SK-N-MC (cell line): ENCODE measurements at regions not wholly inside any gene's neighbourhood (a gene's known extent, or its start where the extent isn't known, plus 50 kb on each side); places are given as distances from the start of the nearest gene placed in this dataset.

Experiments used
- EZH2 ChIP-seq: fragments of 200-600 bp; sonication (generic); IDR thresholded peaks from one replicate; pipeline ENCODE4 v1.6.1; 2017; ENCODE audit warnings: antibody characterized with exemption
- POLR2AphosphoS5 ChIP-seq: IDR thresholded peaks from 2 replicates; pipeline ENCODE4 v1.6.1; 2012; ENCODE audit warnings: mild to moderate bottlenecking, low read depth, low read length, borderline replicate concordance

- TF ChIP-seq POLR2AphosphoS5, result no peak
- no peak for TF ChIP-seq EZH2
These were observed 57.6 kb upstream of the HTR4 start for GRCh38 chr5:148711961-148712360.
